Endothelial cell (in vitro differentiated cells): ENCODE measurements at regions not wholly inside any gene's neighbourhood (a gene's known extent, or its start where the extent isn't known, plus 50 kb on each side); places are given as distances from the start of the nearest gene placed in this dataset.

Experiments used
- DNase-seq: peaks from one replicate; pipeline ENCODE4 v3.0.0; 2021; ENCODE audit warnings: low spot score
- H3K27ac Mint-ChIP-seq: one replicate; pipeline ENCODE4 v1.8.0; 2021; ENCODE audit warnings: mixed read lengths, inconsistent platforms; ENCODE audit not compliant: unreplicated experiment
- H3K27me3 Mint-ChIP-seq: one replicate; pipeline ENCODE4 v1.8.0; 2021; ENCODE audit warnings: mild to moderate bottlenecking, moderate library complexity, mixed read lengths, inconsistent platforms; ENCODE audit not compliant: unreplicated experiment
- H3K36me3 Mint-ChIP-seq: one replicate; pipeline ENCODE4 v1.8.0; 2021; ENCODE audit warnings: mild to moderate bottlenecking, low read depth, mixed read lengths, inconsistent platforms; ENCODE audit not compliant: unreplicated experiment
- H3K4me1 Mint-ChIP-seq: one replicate; pipeline ENCODE4 v1.8.0; 2021; ENCODE audit warnings: mild to moderate bottlenecking, mixed read lengths, inconsistent platforms; ENCODE audit not compliant: unreplicated experiment
- H3K4me3 Mint-ChIP-seq: one replicate; pipeline ENCODE4 v1.8.0; 2021; ENCODE audit warnings: mild to moderate bottlenecking, mixed read lengths, inconsistent platforms; ENCODE audit not compliant: unreplicated experiment
- H3K9me3 Mint-ChIP-seq: one replicate; pipeline ENCODE4 v1.8.0; 2021; ENCODE audit warnings: mixed read lengths, inconsistent platforms; ENCODE audit not compliant: unreplicated experiment
- CTCF ChIP-seq: fragments of 200-600 bp; sonication (generic); IDR thresholded peaks from one replicate; pipeline ENCODE4 v1.5.0; 2021; ENCODE audit warnings: antibody characterized with exemption; ENCODE audit not compliant: unreplicated experiment

GRCh38 chr2:18125303-18125702, 246.8 kb downstream of the KCNS3 start:
- H3K27me3 Mint-ChIP-seq, result no peaks in the 10 kb centered on the region
- no peak overlapping the region for H3K27ac Mint-ChIP-seq
- H3K9me3 Mint-ChIP-seq, result no peaks in the 10 kb centered on the region
- H3K4me3 Mint-ChIP-seq, result no peak overlapping the region
- H3K36me3 Mint-ChIP-seq, result no peaks in the 10 kb centered on the region
- TF ChIP-seq CTCF, result no peak
- H3K4me1 Mint-ChIP-seq, result peaks cover 6% of the 10 kb centered on the region
- no peak for DNase-seq

- no peak overlapping the region for H3K27ac Mint-ChIP-seq
- no peaks in the 10 kb centered on the region for H3K36me3 Mint-ChIP-seq
- no peak for DNase-seq
- no peak for TF ChIP-seq CTCF
- H3K9me3 Mint-ChIP-seq, result no peaks in the 10 kb centered on the region
- no peak overlapping the region for H3K4me3 Mint-ChIP-seq
- peaks cover 6% of the 10 kb centered on the region for H3K4me1 Mint-ChIP-seq
- no peaks in the 10 kb centered on the region for H3K27me3 Mint-ChIP-seq
Observed at GRCh38 chr2:18124116-18124835, 245.8 kb downstream of the KCNS3 start.

- Mint-ChIP-seq H3K9me3 (no peaks in the 10 kb centered on the region), H3K27me3 (no peaks in the 10 kb centered on the region), H3K4me1 (peaks cover 6% of the 10 kb centered on the region), H3K36me3 (no peaks in the 10 kb centered on the region), H3K4me3 (no peak overlapping the region), H3K27ac (no peak overlapping the region)
- no peak for TF ChIP-seq CTCF
- DNase-seq, result no peak
Observed at GRCh38 chr2:18123577-18123976, 245.1 kb downstream of the KCNS3 start.

GRCh38 chr2:18123211-18123570, 244.7 kb downstream of the KCNS3 start:
- Mint-ChIP-seq H3K4me3 (no peak overlapping the region), H3K27ac (no peak overlapping the region), H3K27me3 (no peaks in the 10 kb centered on the region), H3K9me3 (no peaks in the 10 kb centered on the region), H3K4me1 (peaks cover 6% of the 10 kb centered on the region), H3K36me3 (no peaks in the 10 kb centered on the region)
- TF ChIP-seq CTCF, result no peak
- DNase-seq, result no peak

- Mint-ChIP-seq H3K27ac (no peak overlapping the region), H3K36me3 (no peaks in the 10 kb centered on the region), H3K4me3 (no peak overlapping the region), H3K9me3 (no peaks in the 10 kb centered on the region), H3K27me3 (no peaks in the 10 kb centered on the region), H3K4me1 (peaks cover 6% of the 10 kb centered on the region)
- no peak for DNase-seq
- no peak for TF ChIP-seq CTCF
Observed at GRCh38 chr2:18122544-18123210, 244.2 kb downstream of the KCNS3 start.
